PC-3 (cell line): ENCODE measurements at regions not wholly inside any gene's neighbourhood (a gene's known extent, or its start where the extent isn't known, plus 50 kb on each side); places are given as distances from the start of the nearest gene placed in this dataset.

Source experiments
- ATAC-seq: fragments of 200-7000 bp; cut with Tn5 transposase; 2 replicates; pipeline ENCODE4 v1.9.1; 2020; ENCODE audit warnings: mild to moderate bottlenecking, moderate library complexity
- BruUV-seq: library from RNA; stranded (reverse); fragments of 400-500 nt; replicated peaks from 2 replicates; lab custom pipeline; 2021; lab: Mats Ljungman, UMichigan
- CTCF ChIA-PET: fragments of 300-600 bp; sonication (Branson Sonifier 250); formaldehyde crosslinking; loops from one replicate; lab custom pipeline; 2022; ENCODE audit warnings: antibody characterized with exemption; lab: Charles Lee
- POLR2A ChIA-PET: fragments of 300-600 bp; sonication (Branson Sonifier 250); formaldehyde crosslinking; loops from one replicate; lab custom pipeline; 2022; ENCODE audit warnings: antibody characterized with exemption; ENCODE audit not compliant: unreplicated experiment; lab: Charles Lee
- DNase-seq: peaks from one replicate; pipeline ENCODE4 v3.0.0-alpha.2; 2015
- H2AFZ ChIP-seq: fragments of 300-600 bp; sonication (generic); 2 replicates; pipeline ENCODE4 v1.6.0; 2016; ENCODE audit warnings: antibody characterized with exemption, low read length
- H3F3A ChIP-seq: fragments of 300-600 bp; sonication (generic); one replicate; pipeline ENCODE4 v1.6.0; 2017; ENCODE audit warnings: antibody characterized with exemption, low read length, control low read depth, mild to moderate bottlenecking; ENCODE audit not compliant: unreplicated experiment
- H3K27ac ChIP-seq: fragments of 300-600 bp; sonication (generic); 2 replicates; pipeline ENCODE4 v1.5.1; 2016; ENCODE audit warnings: mild to moderate bottlenecking, low read length
- H3K27me3 ChIP-seq: fragments of 300-600 bp; sonication (generic); 2 replicates; pipeline ENCODE4 v1.6.1; 2016; ENCODE audit warnings: low read length, mixed read lengths
- H3K36me3 ChIP-seq: fragments of 300-600 bp; sonication (generic); 2 replicates; pipeline ENCODE4 v1.6.1; 2016; ENCODE audit warnings: low read depth, mixed run types, low read length, mixed read lengths
- H3K4me1 ChIP-seq: fragments of 300-600 bp; sonication (generic); 2 replicates; pipeline ENCODE4 v1.5.1; 2016; ENCODE audit warnings: low read length; ENCODE audit not compliant: insufficient read depth
- H3K4me2 ChIP-seq: fragments of 300-600 bp; sonication (generic); 2 replicates; pipeline ENCODE4 v1.6.0; 2016; ENCODE audit warnings: low read length
- H3K4me3 ChIP-seq: fragments of 300-600 bp; sonication (generic); 2 replicates; pipeline ENCODE4 v1.5.1; 2016; ENCODE audit warnings: mild to moderate bottlenecking, low read length, mixed read lengths
- H3K79me2 ChIP-seq: fragments of 300-600 bp; sonication (generic); 2 replicates; pipeline ENCODE4 v1.6.1; 2017; ENCODE audit warnings: low read length, mixed read lengths
- H3K9ac ChIP-seq: fragments of 300-600 bp; sonication (generic); 2 replicates; pipeline ENCODE4 v1.6.0; 2016; ENCODE audit warnings: mild to moderate bottlenecking, low read length
- H3K9me2 ChIP-seq: fragments of 300-600 bp; sonication (generic); replicated peaks from 2 replicates; pipeline ENCODE4 v1.6.1; 2016; ENCODE audit warnings: mixed run types, low read length, mixed read lengths
- H3K9me3 ChIP-seq: fragments of 300-600 bp; sonication (generic); 2 replicates; pipeline ENCODE4 v1.6.1; 2016; ENCODE audit warnings: low read length, mixed read lengths
- H4K20me1 ChIP-seq: fragments of 300-600 bp; sonication (generic); 2 replicates; pipeline ENCODE4 v1.6.1; 2016; ENCODE audit warnings: low read length, mixed read lengths
- CTCF ChIP-seq: fragments of 300-600 bp; sonication (generic); conservative IDR thresholded peaks from 2 replicates; pipeline ENCODE4 v1.5.1; 2017; ENCODE audit warnings: antibody characterized with exemption, low read depth, mild to moderate bottlenecking, low read length
- EZH2 ChIP-seq: fragments of 300-600 bp; sonication (generic); IDR thresholded peaks from one replicate; pipeline ENCODE4 v1.6.1; 2017; ENCODE audit warnings: antibody characterized with exemption, mild to moderate bottlenecking, low read length; ENCODE audit not compliant: unreplicated experiment
- EZH2phosphoT487 ChIP-seq: fragments of 300-600 bp; sonication (generic); IDR thresholded peaks from 2 replicates; pipeline ENCODE4 v1.6.1; 2018; ENCODE audit warnings: mild to moderate bottlenecking, antibody characterized with exemption, low read length, borderline replicate concordance
- intact Hi-C: fragments of 100-400 bp; cut with micrococcal nuclease; formaldehyde crosslinking; loops from 2 replicates; pipeline ENCODE4 v1.9.0; 2023

GRCh38 chr10:123446449-123447156 is 219.6 kb upstream of the GPR26 start:
- H3K27ac ChIP-seq = no peak overlapping the region
- ChIA-PET POLR2A (no interaction called here), CTCF (no interaction called here)
- TF ChIP-seq EZH2 (no peak), CTCF (no peak), EZH2phosphoT487 (no peak)
- H3K4me2 ChIP-seq = no peak overlapping the region
- H3K9me3 ChIP-seq = no peaks in the 10 kb centered on the region
- H3K79me2 ChIP-seq = no peaks in the 10 kb centered on the region
- H3K4me1 ChIP-seq = no peaks in the 10 kb centered on the region
- no peaks in the 10 kb centered on the region for H3K36me3 ChIP-seq
- H3K27me3 ChIP-seq = peaks cover 26% of the 10 kb centered on the region
- no peak for ATAC-seq
- H4K20me1 ChIP-seq = no peaks in the 10 kb centered on the region
- no peak for DNase-seq
- intact Hi-C loops = no loop called here
- no TSS peak for BruUV-seq
- H2AFZ ChIP-seq = no peak overlapping the region
- no peak overlapping the region for H3K9ac ChIP-seq
- H3K4me3 ChIP-seq = no peak overlapping the region
- no peaks in the 10 kb centered on the region for H3K9me2 ChIP-seq
- H3F3A ChIP-seq = no peaks in the 10 kb centered on the region

GRCh38 chr10:123449234-123449962 is 216.8 kb upstream of the GPR26 start:
- Histone ChIP-seq H3K4me3 (no peak overlapping the region), H3K4me1 (no peaks in the 10 kb centered on the region), H3K9me2 (no peaks in the 10 kb centered on the region), H3K4me2 (no peak overlapping the region), H3K36me3 (no peaks in the 10 kb centered on the region), H2AFZ (no peak overlapping the region), H3K9me3 (no peaks in the 10 kb centered on the region), H3F3A (no peaks in the 10 kb centered on the region), H3K27me3 (peaks cover 24% of the 10 kb centered on the region), H3K27ac (no peak overlapping the region), H3K79me2 (no peaks in the 10 kb centered on the region), H4K20me1 (no peaks in the 10 kb centered on the region), H3K9ac (no peak overlapping the region)
- TF ChIP-seq EZH2phosphoT487 (no peak), EZH2 (no peak), CTCF (no peak)
- no peak for ATAC-seq
- ChIA-PET POLR2A (no interaction called here), CTCF (no interaction called here)
- no peak for DNase-seq
- intact Hi-C loops = no loop called here
- BruUV-seq = no TSS peak

DNA sequence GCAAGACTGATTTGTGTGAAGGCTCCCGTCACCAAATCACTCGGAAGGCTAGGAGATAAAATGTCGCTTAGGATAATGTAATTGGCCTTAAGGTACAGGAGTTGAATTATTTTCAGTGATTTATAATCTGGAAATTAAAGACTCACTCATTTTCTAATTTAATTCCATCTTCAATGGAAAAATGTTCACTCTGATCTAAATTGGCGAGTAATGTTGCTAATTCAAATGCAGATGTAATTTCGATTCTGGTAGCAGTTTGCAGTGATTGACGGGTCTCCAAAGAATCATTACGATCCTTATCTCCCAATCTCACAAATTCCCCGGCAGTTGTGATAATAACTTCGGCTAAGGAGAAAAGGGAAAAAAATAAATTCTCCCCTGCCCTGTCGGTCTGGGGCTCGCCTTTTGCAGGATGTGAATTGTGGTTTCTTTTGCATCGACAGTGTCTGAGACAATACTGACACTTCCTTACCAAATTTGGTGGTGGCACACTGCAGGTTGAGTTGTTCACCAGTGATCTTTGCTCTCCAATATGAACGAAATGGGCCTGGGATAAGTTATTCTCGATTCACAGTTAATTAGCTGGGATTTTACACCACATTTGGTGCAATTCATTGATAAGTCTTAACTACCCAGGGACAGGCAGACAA is 215.1 kb upstream of the GPR26 start:
- Histone ChIP-seq H2AFZ (no peak overlapping the region), H3K9me3 (no peaks in the 10 kb centered on the region), H3F3A (no peaks in the 10 kb centered on the region), H3K27me3 (peaks cover 20% of the 10 kb centered on the region; the same call in 1 of the 2 replicates), H3K4me2 (no peak overlapping the region), H3K4me1 (no peaks in the 10 kb centered on the region), H3K9ac (no peak overlapping the region), H3K4me3 (no peak overlapping the region), H3K9me2 (no peaks in the 10 kb centered on the region), H3K36me3 (no peaks in the 10 kb centered on the region), H4K20me1 (no peaks in the 10 kb centered on the region), H3K27ac (no peak overlapping the region), H3K79me2 (no peaks in the 10 kb centered on the region)
- ChIA-PET CTCF (no interaction called here), POLR2A (no interaction called here)
- no peak for ATAC-seq
- no TSS peak for BruUV-seq
- TF ChIP-seq EZH2phosphoT487 (no peak), EZH2 (no peak), CTCF (no peak)
- intact Hi-C loops = no loop called here
- no peak for DNase-seq
